Osteocyte (in vitro differentiated cells): ENCODE measurements at regions not wholly inside any gene's neighbourhood (a gene's known extent, or its start where the extent isn't known, plus 50 kb on each side); places are given as distances from the start of the nearest gene placed in this dataset.

ENCODE experiments used
- DNase-seq: peaks from one replicate; pipeline ENCODE4 v3.0.0; 2021; ENCODE audit warnings: mixed read lengths; ENCODE audit not compliant: unreplicated experiment; ENCODE audit errors: extremely low spot score
- H3K27ac Mint-ChIP-seq: one replicate; pipeline ENCODE4 v1.8.0; 2021; ENCODE audit warnings: mild to moderate bottlenecking, mixed read lengths; ENCODE audit not compliant: unreplicated experiment
- H3K27me3 Mint-ChIP-seq: one replicate; pipeline ENCODE4 v1.8.0; 2021; ENCODE audit warnings: mixed read lengths; ENCODE audit not compliant: unreplicated experiment
- H3K36me3 Mint-ChIP-seq: one replicate; pipeline ENCODE4 v1.8.0; 2021; ENCODE audit warnings: mixed read lengths; ENCODE audit not compliant: unreplicated experiment
- H3K4me1 Mint-ChIP-seq: one replicate; pipeline ENCODE4 v1.8.0; 2021; ENCODE audit warnings: mixed read lengths; ENCODE audit not compliant: unreplicated experiment
- H3K4me3 Mint-ChIP-seq: one replicate; pipeline ENCODE4 v1.8.0; 2021; ENCODE audit warnings: mild to moderate bottlenecking, moderate library complexity, mixed read lengths; ENCODE audit not compliant: unreplicated experiment
- H3K9me3 Mint-ChIP-seq: one replicate; pipeline ENCODE4 v1.8.0; 2021; ENCODE audit warnings: mixed read lengths; ENCODE audit not compliant: unreplicated experiment
- TF ChIP-seq, protein P1 (sequence below): fragments of 200-600 bp; sonication (generic); IDR thresholded peaks from 2 replicates; pipeline ENCODE4 v1.5.0; 2021; ENCODE audit warnings: antibody characterized with exemption, mild to moderate bottlenecking, moderate library complexity

- H3K36me3 Mint-ChIP-seq = no peaks in the 10 kb centered on the region
- H3K27ac Mint-ChIP-seq = no peak overlapping the region
Measured at GRCh38 chr5:82821846-82822633, 255.2 kb downstream of the TMEM167A start.

DNA sequence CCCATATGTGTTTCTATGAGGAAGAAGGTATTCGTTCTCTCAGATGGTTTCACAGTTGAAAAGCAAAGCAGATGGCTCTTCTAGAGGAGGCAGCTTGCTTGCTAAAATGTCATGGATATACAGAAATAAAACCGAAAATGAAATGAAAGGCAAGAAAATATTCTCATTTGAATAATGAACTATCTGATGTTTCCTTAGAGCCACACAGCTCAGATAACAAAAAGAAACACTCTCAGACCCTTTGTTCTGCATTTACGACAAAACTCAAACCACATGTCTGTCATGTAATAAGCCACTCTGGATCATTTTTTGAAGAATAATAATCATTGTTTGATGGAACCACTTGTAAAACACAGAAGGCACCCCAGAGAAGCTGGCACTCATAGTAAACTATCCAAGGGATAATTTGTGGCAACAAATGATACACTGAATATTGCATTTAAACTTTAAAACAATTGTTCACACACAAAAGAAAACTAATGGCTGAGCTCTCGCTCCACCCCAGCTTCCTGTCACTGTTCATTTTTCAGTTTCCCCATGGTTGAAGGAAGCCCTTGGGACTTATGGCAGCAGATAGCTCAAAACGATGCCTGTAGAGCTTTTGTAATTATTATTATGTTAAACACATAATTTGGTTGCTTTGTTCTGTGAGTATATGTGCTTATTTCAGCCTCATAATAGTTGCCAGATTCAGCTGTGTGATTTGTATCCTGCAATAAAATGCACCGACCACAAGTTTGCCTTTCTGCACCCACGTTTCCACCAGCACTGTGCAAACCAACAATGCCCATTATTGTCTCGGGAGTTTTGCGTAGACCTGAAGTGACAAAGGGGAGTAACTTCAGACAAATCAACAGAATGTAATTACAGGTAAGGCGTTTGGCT lies 256.0 kb downstream of the TMEM167A start:
- H3K4me3 Mint-ChIP-seq = no peak overlapping the region
- DNase-seq = no peak
- H3K27me3 Mint-ChIP-seq = no peaks in the 10 kb centered on the region
- H3K27ac Mint-ChIP-seq = no peak overlapping the region
- TF ChIP-seq, protein P1, sequence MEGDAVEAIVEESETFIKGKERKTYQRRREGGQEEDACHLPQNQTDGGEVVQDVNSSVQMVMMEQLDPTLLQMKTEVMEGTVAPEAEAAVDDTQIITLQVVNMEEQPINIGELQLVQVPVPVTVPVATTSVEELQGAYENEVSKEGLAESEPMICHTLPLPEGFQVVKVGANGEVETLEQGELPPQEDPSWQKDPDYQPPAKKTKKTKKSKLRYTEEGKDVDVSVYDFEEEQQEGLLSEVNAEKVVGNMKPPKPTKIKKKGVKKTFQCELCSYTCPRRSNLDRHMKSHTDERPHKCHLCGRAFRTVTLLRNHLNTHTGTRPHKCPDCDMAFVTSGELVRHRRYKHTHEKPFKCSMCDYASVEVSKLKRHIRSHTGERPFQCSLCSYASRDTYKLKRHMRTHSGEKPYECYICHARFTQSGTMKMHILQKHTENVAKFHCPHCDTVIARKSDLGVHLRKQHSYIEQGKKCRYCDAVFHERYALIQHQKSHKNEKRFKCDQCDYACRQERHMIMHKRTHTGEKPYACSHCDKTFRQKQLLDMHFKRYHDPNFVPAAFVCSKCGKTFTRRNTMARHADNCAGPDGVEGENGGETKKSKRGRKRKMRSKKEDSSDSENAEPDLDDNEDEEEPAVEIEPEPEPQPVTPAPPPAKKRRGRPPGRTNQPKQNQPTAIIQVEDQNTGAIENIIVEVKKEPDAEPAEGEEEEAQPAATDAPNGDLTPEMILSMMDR = no peak
- H3K36me3 Mint-ChIP-seq = no peaks in the 10 kb centered on the region
- no peaks in the 10 kb centered on the region for H3K4me1 Mint-ChIP-seq
- no peaks in the 10 kb centered on the region for H3K9me3 Mint-ChIP-seq

More at GRCh38 chr5:82821846-82822633, 255.2 kb downstream of the TMEM167A start:
- DNase-seq = no peak
- Mint-ChIP-seq H3K4me1 (no peaks in the 10 kb centered on the region), H3K27me3 (no peaks in the 10 kb centered on the region), H3K9me3 (no peaks in the 10 kb centered on the region), H3K4me3 (no peak overlapping the region)
- TF ChIP-seq, protein P1 = no peak

- no peak for DNase-seq
- Mint-ChIP-seq H3K4me1 (no peaks in the 10 kb centered on the region), H3K27me3 (no peaks in the 10 kb centered on the region), H3K36me3 (no peaks in the 10 kb centered on the region), H3K9me3 (no peaks in the 10 kb centered on the region), H3K4me3 (no peak overlapping the region), H3K27ac (no peak overlapping the region)
- TF ChIP-seq, protein P1 = no peak
Measured at GRCh38 chr5:82820188-82820587, 257.0 kb downstream of the TMEM167A start.

- H3K4me3 Mint-ChIP-seq = no peak overlapping the region
- no peaks in the 10 kb centered on the region for H3K9me3 Mint-ChIP-seq
- H3K36me3 Mint-ChIP-seq = no peaks in the 10 kb centered on the region
- TF ChIP-seq, protein P1 = no peak
- no peak for DNase-seq
- peaks cover 1% of the 10 kb centered on the region for H3K4me1 Mint-ChIP-seq
- H3K27me3 Mint-ChIP-seq = no peaks in the 10 kb centered on the region
- H3K27ac Mint-ChIP-seq = no peak overlapping the region
Measured at GRCh38 chr5:82817897-82818676, 259.1 kb downstream of the TMEM167A start.
